ENCODE measurements at regions not wholly inside any gene's neighbourhood (a gene's known extent, or its start where the extent isn't known, plus 50 kb on each side); places are given as distances from the start of the nearest gene placed in this dataset.
"Not testable (repeated sequence)": the region's sequence is repeated elsewhere in the genome, so short reads cannot be mapped to it uniquely, and the experiment has no call there.

- Mint-ChIP-seq H3K4me3 (no peak overlapping the region), H3K36me3 (ENCODE audit: low read depth) (no peaks in the 10 kb centered on the region), H3K4me1 (ENCODE audit: low read depth) (no peaks in the 10 kb centered on the region), H3K9me3 (peaks cover 15% of the 10 kb centered on the region), H3K27ac (no peak overlapping the region), H3K27me3 (no peaks in the 10 kb centered on the region)
Observed at GRCh38 chr11:38948392-38948791, 2350.4 kb upstream of the RAG2 start.

- H3K9me3 Mint-ChIP-seq = no peaks in the 10 kb centered on the region
- H3K27me3 Mint-ChIP-seq = no peaks in the 10 kb centered on the region
- H3K36me3 Mint-ChIP-seq (ENCODE audit: low read depth) = no peaks in the 10 kb centered on the region
- no peak overlapping the region for H3K4me3 Mint-ChIP-seq
- H3K4me1 Mint-ChIP-seq (ENCODE audit: low read depth) = no peaks in the 10 kb centered on the region
- H3K27ac Mint-ChIP-seq = no peak overlapping the region
Observed at GRCh38 chr11:38937709-38938108, 2339.7 kb upstream of the RAG2 start.

GRCh38 chr11:38935941-38936340 is 2337.9 kb upstream of the RAG2 start:
- Mint-ChIP-seq H3K27ac (no peak overlapping the region), H3K27me3 (no peaks in the 10 kb centered on the region), H3K36me3 (ENCODE audit: low read depth) (no peaks in the 10 kb centered on the region), H3K4me3 (no peak overlapping the region), H3K9me3 (peaks cover 6% of the 10 kb centered on the region), H3K4me1 (ENCODE audit: low read depth) (no peaks in the 10 kb centered on the region)

- Mint-ChIP-seq H3K4me3 (no peak overlapping the region), H3K27ac (no peak overlapping the region), H3K27me3 (no peaks in the 10 kb centered on the region), H3K9me3 (peaks cover 12% of the 10 kb centered on the region), H3K36me3 (ENCODE audit: low read depth) (no peaks in the 10 kb centered on the region), H3K4me1 (ENCODE audit: low read depth) (no peaks in the 10 kb centered on the region)
Observed at GRCh38 chr11:38927993-38928392, 2330.0 kb upstream of the RAG2 start.

GRCh38 chr11:38924644-38925043 is 2326.6 kb upstream of the RAG2 start:
- H3K27ac Mint-ChIP-seq = no peak overlapping the region
- no peaks in the 10 kb centered on the region for H3K27me3 Mint-ChIP-seq
- H3K4me3 Mint-ChIP-seq = no peak overlapping the region
- H3K4me1 Mint-ChIP-seq (ENCODE audit: low read depth) = no peaks in the 10 kb centered on the region
- no peaks in the 10 kb centered on the region for H3K36me3 Mint-ChIP-seq (ENCODE audit: low read depth)
- H3K9me3 Mint-ChIP-seq = peaks cover 8% of the 10 kb centered on the region

GRCh38 chr11:38900211-38900610 is 2302.2 kb upstream of the RAG2 start:
- peaks cover 10% of the 10 kb centered on the region for H3K9me3 Mint-ChIP-seq
- H3K4me1 Mint-ChIP-seq (ENCODE audit: low read depth) = no peaks in the 10 kb centered on the region
- H3K27ac Mint-ChIP-seq = no peak overlapping the region
- no peak overlapping the region for H3K4me3 Mint-ChIP-seq
- H3K36me3 Mint-ChIP-seq (ENCODE audit: low read depth) = no peaks in the 10 kb centered on the region
- no peaks in the 10 kb centered on the region for H3K27me3 Mint-ChIP-seq

- H3K27me3 Mint-ChIP-seq; H3K36me3 Mint-ChIP-seq (ENCODE audit: low read depth); H3K4me1 Mint-ChIP-seq (ENCODE audit: low read depth); H3K4me3 Mint-ChIP-seq; H3K27ac Mint-ChIP-seq: not testable (repeated sequence)
- H3K9me3 Mint-ChIP-seq = peaks cover 23% of the 10 kb centered on the region
Observed at GRCh38 chr11:38894201-38894600, 2296.2 kb upstream of the RAG2 start.

GRCh38 chr11:38884145-38884865 is 2286.3 kb upstream of the RAG2 start:
- Mint-ChIP-seq H3K27me3 (no peaks in the 10 kb centered on the region), H3K36me3 (ENCODE audit: low read depth) (no peaks in the 10 kb centered on the region), H3K4me1 (ENCODE audit: low read depth) (no peaks in the 10 kb centered on the region), H3K27ac (no peak overlapping the region), H3K4me3 (no peak overlapping the region), H3K9me3 (peaks cover 10% of the 10 kb centered on the region)

GRCh38 chr11:38867338-38867737 is 2269.3 kb upstream of the RAG2 start:
- Mint-ChIP-seq H3K27ac (no peak overlapping the region), H3K4me1 (ENCODE audit: low read depth) (no peaks in the 10 kb centered on the region), H3K9me3 (peaks cover 10% of the 10 kb centered on the region), H3K27me3 (no peaks in the 10 kb centered on the region), H3K4me3 (no peak overlapping the region), H3K36me3 (ENCODE audit: low read depth) (no peaks in the 10 kb centered on the region)

GRCh38 chr11:38865922-38866321 is 2267.9 kb upstream of the RAG2 start:
- Mint-ChIP-seq H3K36me3 (ENCODE audit: low read depth) (no peaks in the 10 kb centered on the region), H3K9me3 (peaks cover 15% of the 10 kb centered on the region), H3K27me3 (no peaks in the 10 kb centered on the region)

GRCh38 chr11:38842991-38843390 is 2245.0 kb upstream of the RAG2 start:
- Mint-ChIP-seq H3K27ac (no peak overlapping the region), H3K4me1 (ENCODE audit: low read depth) (no peaks in the 10 kb centered on the region), H3K4me3 (no peak overlapping the region)

More at GRCh38 chr11:38865922-38866321, 2267.9 kb upstream of the RAG2 start:
- Mint-ChIP-seq H3K4me3 (no peak overlapping the region), H3K4me1 (ENCODE audit: low read depth) (no peaks in the 10 kb centered on the region), H3K27ac (no peak overlapping the region)

GRCh38 chr11:38839071-38839470 is 2241.0 kb upstream of the RAG2 start:
- no peak overlapping the region for H3K4me3 Mint-ChIP-seq
- no peaks in the 10 kb centered on the region for H3K4me1 Mint-ChIP-seq (ENCODE audit: low read depth)
- H3K27me3 Mint-ChIP-seq = no peaks in the 10 kb centered on the region
- no peaks in the 10 kb centered on the region for H3K36me3 Mint-ChIP-seq (ENCODE audit: low read depth)
- peaks cover 15% of the 10 kb centered on the region for H3K9me3 Mint-ChIP-seq
- no peak overlapping the region for H3K27ac Mint-ChIP-seq

More at GRCh38 chr11:38842991-38843390, 2245.0 kb upstream of the RAG2 start:
- Mint-ChIP-seq H3K27me3 (no peaks in the 10 kb centered on the region), H3K36me3 (ENCODE audit: low read depth) (no peaks in the 10 kb centered on the region), H3K9me3 (peaks cover 20% of the 10 kb centered on the region)

GRCh38 chr11:38835966-38836365 is 2237.9 kb upstream of the RAG2 start:
- no peaks in the 10 kb centered on the region for H3K36me3 Mint-ChIP-seq (ENCODE audit: low read depth)
- H3K9me3 Mint-ChIP-seq = peaks cover 15% of the 10 kb centered on the region
- H3K4me1 Mint-ChIP-seq (ENCODE audit: low read depth) = no peaks in the 10 kb centered on the region
- H3K4me3 Mint-ChIP-seq = no peak overlapping the region
- no peaks in the 10 kb centered on the region for H3K27me3 Mint-ChIP-seq
- H3K27ac Mint-ChIP-seq = no peak overlapping the region

- H3K4me1 Mint-ChIP-seq (ENCODE audit: low read depth) = no peaks in the 10 kb centered on the region
- H3K27ac Mint-ChIP-seq = no peak overlapping the region
- H3K27me3 Mint-ChIP-seq = no peaks in the 10 kb centered on the region
- no peak overlapping the region for H3K4me3 Mint-ChIP-seq
- no peaks in the 10 kb centered on the region for H3K36me3 Mint-ChIP-seq (ENCODE audit: low read depth)
- H3K9me3 Mint-ChIP-seq = peaks cover 24% of the 10 kb centered on the region
Observed at GRCh38 chr11:38824573-38824972, 2226.5 kb upstream of the RAG2 start.

GRCh38 chr11:38821786-38822185 is 2223.8 kb upstream of the RAG2 start:
- not testable (repeated sequence) for H3K27me3 Mint-ChIP-seq; H3K4me1 Mint-ChIP-seq (ENCODE audit: low read depth); H3K4me3 Mint-ChIP-seq; H3K27ac Mint-ChIP-seq; H3K36me3 Mint-ChIP-seq (ENCODE audit: low read depth)
- peaks cover 30% of the 10 kb centered on the region for H3K9me3 Mint-ChIP-seq

- no peak overlapping the region for H3K27ac Mint-ChIP-seq
- H3K36me3 Mint-ChIP-seq (ENCODE audit: low read depth) = no peaks in the 10 kb centered on the region
- peaks cover 23% of the 10 kb centered on the region for H3K9me3 Mint-ChIP-seq
- H3K4me3 Mint-ChIP-seq = no peak overlapping the region
- no peaks in the 10 kb centered on the region for H3K27me3 Mint-ChIP-seq
- no peaks in the 10 kb centered on the region for H3K4me1 Mint-ChIP-seq (ENCODE audit: low read depth)
Observed at GRCh38 chr11:38819981-38820380, 2221.9 kb upstream of the RAG2 start.
